SK-N-SH treated with all-trans-retinoic acid at 6 μM for 48 hours (cell line): ENCODE measurements at regions not wholly inside any gene's neighbourhood (a gene's known extent, or its start where the extent isn't known, plus 50 kb on each side); places are given as distances from the start of the nearest gene placed in this dataset.

Source experiments
- ATAC-seq: fragments of 200-7000 bp; cut with Tn5 transposase; 3 replicates; pipeline ENCODE4 v1.9.1; 2020; ENCODE audit warnings: mild to moderate bottlenecking, moderate library complexity
- ARNTL ChIP-seq: fragments of 450-650 bp; formaldehyde crosslinking; IDR thresholded peaks from 2 replicates; pipeline ENCODE4 v1.5.0; 2020; ENCODE audit warnings: low read depth, mild to moderate bottlenecking, moderate library complexity, borderline replicate concordance
- BACH2 ChIP-seq: fragments of 250-450 bp; sonication (Bioruptor Pico); IDR thresholded peaks from 2 replicates; pipeline ENCODE4 v1.9.0; 2021; ENCODE audit warnings: mild to moderate bottlenecking, borderline replicate concordance
- CSDC2 ChIP-seq: fragments of 250-450 bp; sonication (Bioruptor Pico); IDR thresholded peaks from 2 replicates; pipeline ENCODE4 v1.5.0; 2020; ENCODE audit warnings: mild to moderate bottlenecking, moderate library complexity
- ESRRG ChIP-seq: fragments of 250-450 bp; sonication (Bioruptor Pico); IDR thresholded peaks from 2 replicates; pipeline ENCODE4 v1.6.1; 2021; ENCODE audit warnings: mild to moderate bottlenecking
- ISL1 ChIP-seq: fragments of 250-450 bp; sonication (Bioruptor Pico); IDR thresholded peaks from 2 replicates; pipeline ENCODE4 v2.1.2; 2022; ENCODE audit warnings: mild to moderate bottlenecking, moderate library complexity
- OSR1 ChIP-seq: fragments of 250-450 bp; sonication (Bioruptor Pico); IDR thresholded peaks from 2 replicates; pipeline ENCODE4 v1.8.0; 2022; ENCODE audit warnings: moderate library complexity, mild to moderate bottlenecking, inconsistent platforms
- PATZ1 ChIP-seq: fragments of 250-450 bp; sonication (Bioruptor Pico); IDR thresholded peaks from 2 replicates; pipeline ENCODE4 v1.8.0; 2020; ENCODE audit warnings: mild to moderate bottlenecking, moderate library complexity, borderline replicate concordance
- POU6F1 ChIP-seq: fragments of 250-450 bp; sonication (Bioruptor Pico); IDR thresholded peaks from 2 replicates; pipeline ENCODE4 v1.8.0; 2021; ENCODE audit warnings: low read depth, mild to moderate bottlenecking, moderate library complexity, borderline replicate concordance
- PPARA ChIP-seq: fragments of 250-450 bp; sonication (Bioruptor Pico); IDR thresholded peaks from 2 replicates; pipeline ENCODE4 v1.5.0; 2020; ENCODE audit warnings: mild to moderate bottlenecking, borderline replicate concordance
- TCF4 ChIP-seq: fragments of 250-450 bp; sonication (Bioruptor Pico); IDR thresholded peaks from 2 replicates; pipeline ENCODE4 v1.8.0; 2021; ENCODE audit warnings: mild to moderate bottlenecking, moderate library complexity, borderline replicate concordance
- TOX ChIP-seq: fragments of 250-450 bp; sonication (Bioruptor Pico); IDR thresholded peaks from 2 replicates; pipeline ENCODE4 v1.8.0; 2021; ENCODE audit warnings: mild to moderate bottlenecking, moderate library complexity, borderline replicate concordance
- TSHZ2 ChIP-seq: fragments of 250-450 bp; sonication (Bioruptor Pico); IDR thresholded peaks from 2 replicates; pipeline ENCODE4 v1.5.0; 2020; ENCODE audit warnings: mild to moderate bottlenecking, moderate library complexity
- ZC3H10 ChIP-seq: fragments of 250-450 bp; sonication (Bioruptor Pico); IDR thresholded peaks from 2 replicates; pipeline ENCODE4 v1.5.1; 2021; ENCODE audit warnings: mild to moderate bottlenecking, moderate library complexity
- ZFP3 ChIP-seq: fragments of 250-450 bp; sonication (Bioruptor Pico); IDR thresholded peaks from 2 replicates; pipeline ENCODE4 v1.5.0; 2020; ENCODE audit warnings: mild to moderate bottlenecking, moderate library complexity
- ZFP30 ChIP-seq: fragments of 450-650 bp; formaldehyde crosslinking; IDR thresholded peaks from 2 replicates; pipeline ENCODE4 v1.5.0; 2022; ENCODE audit warnings: mild to moderate bottlenecking, moderate library complexity
- ZNF565 ChIP-seq: fragments of 450-650 bp; formaldehyde crosslinking; conservative IDR thresholded peaks from 2 replicates; pipeline ENCODE4 v1.5.0; 2020; ENCODE audit warnings: low read depth, mild to moderate bottlenecking, moderate library complexity
- ZNF70 ChIP-seq: fragments of 450-650 bp; formaldehyde crosslinking; IDR thresholded peaks from 2 replicates; pipeline ENCODE4 v1.5.0; 2020; ENCODE audit warnings: mild to moderate bottlenecking, moderate library complexity
- ZNF8 ChIP-seq: fragments of 450-650 bp; formaldehyde crosslinking; IDR thresholded peaks from 2 replicates; pipeline ENCODE4 v1.5.0; 2020; ENCODE audit warnings: mild to moderate bottlenecking, moderate library complexity

- ATAC-seq = no peak
- no peak for TF ChIP-seq BACH2 (CRISPR knock-in tag)
- TF ChIP-seq POU6F1 = no peak
- TF ChIP-seq ZNF70 = no peak
- TF ChIP-seq ARNTL (CRISPR knock-in tag) = no peak
- no peak for TF ChIP-seq TSHZ2 (CRISPR knock-in tag)
Observed at GRCh38 chr5:91472631-91473030, 89.5 kb upstream of the ARRDC3 start.

DNA sequence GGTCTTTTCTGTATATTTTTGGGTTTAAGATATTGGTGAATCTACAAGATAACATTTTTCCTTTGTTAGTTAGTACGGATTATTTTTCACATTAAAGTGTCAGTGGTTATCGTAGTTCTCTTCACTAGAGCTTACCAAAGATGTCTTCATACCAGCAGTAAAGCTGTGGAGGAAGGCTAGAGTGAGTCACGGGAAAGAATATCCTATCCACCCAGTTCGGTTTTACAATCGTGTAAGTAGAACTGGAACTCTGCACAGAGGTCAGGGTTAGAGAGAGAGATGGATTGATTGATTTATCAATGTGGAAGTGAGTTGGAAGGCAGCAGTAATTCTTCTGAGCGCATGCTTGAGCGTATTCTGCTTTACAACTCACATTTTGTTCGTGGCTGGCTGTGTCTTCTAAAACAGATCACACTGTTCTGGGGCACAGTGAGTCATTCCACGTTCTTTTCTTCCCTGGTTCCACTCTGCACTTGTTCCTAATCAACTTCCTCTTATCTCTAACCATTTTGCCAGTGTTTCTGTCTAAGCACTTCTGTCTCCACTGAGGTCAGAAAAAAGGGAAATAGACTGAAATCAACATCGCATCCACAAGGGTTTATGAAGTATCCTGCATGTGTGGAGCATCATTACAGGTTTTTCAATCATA is 86.5 kb upstream of the ARRDC3 start:
- no peak for TF ChIP-seq TOX (CRISPR knock-in tag)
- TF ChIP-seq ZNF70 = no peak
- no peak for TF ChIP-seq ZFP30 (CRISPR knock-in tag)
- no peak for TF ChIP-seq CSDC2 (CRISPR knock-in tag)
- TF ChIP-seq ESRRG (CRISPR knock-in tag) = no peak
- no peak for TF ChIP-seq PPARA (CRISPR knock-in tag)
- TF ChIP-seq ZNF565 (CRISPR knock-in tag) = no peak
- no peak for TF ChIP-seq TCF4 (CRISPR knock-in tag)
- TF ChIP-seq ARNTL (CRISPR knock-in tag) = no peak
- no peak for TF ChIP-seq PATZ1 (CRISPR knock-in tag)
- no peak for TF ChIP-seq ZC3H10
- TF ChIP-seq ISL1 (CRISPR knock-in tag) = no peak
- no peak for TF ChIP-seq OSR1 (CRISPR knock-in tag)
- no peak for TF ChIP-seq ZFP3 (CRISPR knock-in tag)
- no peak for TF ChIP-seq ZNF8 (CRISPR knock-in tag)
- no peak for TF ChIP-seq POU6F1
- peak; percentile 50 for ATAC-seq

GRCh38 chr5:91468651-91469422 is 85.7 kb upstream of the ARRDC3 start:
- TF ChIP-seq CSDC2 (CRISPR knock-in tag) (no peak), BACH2 (CRISPR knock-in tag) (no peak), ZNF70 (no peak), ZNF8 (CRISPR knock-in tag) (no peak), ZNF565 (CRISPR knock-in tag) (no peak), ESRRG (CRISPR knock-in tag) (no peak)
- TF ChIP-seq, all 23 proteins: peak for 0
- no peak for ATAC-seq
